H1 (cell line): ENCODE measurements at regions not wholly inside any gene's neighbourhood (a gene's known extent, or its start where the extent isn't known, plus 50 kb on each side); places are given as distances from the start of the nearest gene placed in this dataset.

ENCODE experiments used
- CTCF ChIA-PET: fragments of 300-600 bp; sonication (Branson Sonifier 250); formaldehyde crosslinking; loops from one replicate; lab custom pipeline; 2021; ENCODE audit not compliant: partially characterized antibody; lab: Charles Lee
- POLR2A ChIA-PET: fragments of 300-600 bp; sonication (Branson Sonifier 250); formaldehyde crosslinking; loops from one replicate; lab custom pipeline; 2021; ENCODE audit warnings: inconsistent platforms; ENCODE audit not compliant: partially characterized antibody; lab: Charles Lee
- DNase-seq, 2 experiments: peaks; one replicate each; pipeline versions ENCODE4 v3.0.0 to v3.0.0-alpha.2; 2010 to 2022; ENCODE audit warnings: low spot score in 2 of 2, low read depth in 1 of 2, mixed read lengths in 1 of 2
- FAIRE-seq: peaks from 2 replicates; lab custom pipeline; 2011; peaks lifted over from hg19 to GRCh38; lab: Jason Lieb, UNC
- H2AFZ ChIP-seq: 2 replicates; pipeline ENCODE4 v1.8.1; 2012; ENCODE audit warnings: low read length, inconsistent platforms
- H2AK5ac ChIP-seq: 2 replicates; pipeline ENCODE4 v1.6.1; 2013; ENCODE audit warnings: low read depth, low read length
- H2BK120ac ChIP-seq: replicated peaks from 2 replicates; pipeline ENCODE3; 2013; ENCODE audit warnings: low read depth, low read length, inconsistent platforms
- H2BK12ac ChIP-seq: 2 replicates; pipeline ENCODE4 v1.6.1; 2013; ENCODE audit warnings: low read depth, low read length
- H2BK15ac ChIP-seq: 2 replicates; pipeline ENCODE4 v1.6.1; 2013; ENCODE audit warnings: low read length
- H2BK20ac ChIP-seq: 2 replicates; pipeline ENCODE4 v1.6.1; 2013; ENCODE audit warnings: low read length
- H2BK5ac ChIP-seq: 2 replicates; pipeline ENCODE4 v1.6.1; 2013; ENCODE audit warnings: low read depth, low read length
- H3K14ac ChIP-seq: 2 replicates; pipeline ENCODE4 v1.6.1; 2013; ENCODE audit warnings: inconsistent platforms; ENCODE audit not compliant: insufficient read length
- H3K18ac ChIP-seq: 2 replicates; pipeline ENCODE4 v1.6.1; 2013; ENCODE audit warnings: low read length; ENCODE audit errors: extremely low read depth
- H3K23ac ChIP-seq: 2 replicates; pipeline ENCODE4 v1.6.1; 2013; ENCODE audit warnings: inconsistent platforms; ENCODE audit not compliant: insufficient read length
- H3K23me2 ChIP-seq: 2 replicates; pipeline ENCODE4 v1.6.1; 2013; ENCODE audit warnings: low read depth, low read length
- H3K27ac ChIP-seq: 2 replicates; pipeline ENCODE4 v1.6.1; 2011; ENCODE audit warnings: low read depth, low read length, inconsistent platforms
- H3K27me3 ChIP-seq, 4 experiments: replicated peaks in 1 of 4; 1 replicate in 1 of 4; 2 replicates in 3 of 4; pipeline versions ENCODE4 v1.6.1 to v1.8.1; 2011 to 2013; ENCODE audit warnings: low read length in 3 of 4, mild to moderate bottlenecking in 3 of 4, inconsistent platforms in 2 of 4, mixed read lengths in 2 of 4, moderate library complexity in 1 of 4; ENCODE audit not compliant: control insufficient read depth in 3 of 4, insufficient read depth in 3 of 4; ENCODE audit errors: extremely low read depth in 1 of 4
- H3K36me3 ChIP-seq, 4 experiments: 2 replicates each; pipeline versions ENCODE4 v1.6.1 to v1.8.1; 2011 to 2013; ENCODE audit warnings: mild to moderate bottlenecking in 4 of 4, low read length in 3 of 4, moderate library complexity in 2 of 4, control low read depth in 1 of 4, inconsistent platforms in 1 of 4; ENCODE audit not compliant: insufficient read depth in 4 of 4, control insufficient read depth in 2 of 4
- H3K4ac ChIP-seq: replicated peaks from 2 replicates; pipeline ENCODE3; 2013; ENCODE audit warnings: low read length, low read depth, mixed read lengths, inconsistent platforms; ENCODE audit not compliant: insufficient read length
- H3K4me1 ChIP-seq, 4 experiments: replicated peaks in 1 of 4; 1 replicate in 1 of 4; 2 replicates in 3 of 4; pipeline versions ENCODE4 v1.6.1 to v1.8.1; 2011 to 2013; ENCODE audit warnings: low read length in 3 of 4, inconsistent platforms in 2 of 4, mixed read lengths in 1 of 4; ENCODE audit not compliant: insufficient read depth in 4 of 4, control insufficient read depth in 3 of 4
- H3K4me2 ChIP-seq, 2 experiments: 2 replicates each; pipeline versions ENCODE4 v1.6.1 to v1.8.1; 2011 to 2013; ENCODE audit warnings: low read depth in 2 of 2, low read length in 2 of 2, control low read depth in 1 of 2, inconsistent platforms in 1 of 2, mild to moderate bottlenecking in 1 of 2; ENCODE audit not compliant: insufficient read depth in 1 of 2
- H3K4me3 ChIP-seq, 4 experiments: fragments of 200-600, 300-600 bp in 1 of 4; sonication (generic), shearing (Covaris generic), sonication (Bioruptor Twin) in 1 of 4; 2 replicates each; pipeline versions ENCODE4 v1.5.1 to v1.8.1; 2011 to 2016; ENCODE audit warnings: low read length in 4 of 4, low read depth in 3 of 4, control low read depth in 2 of 4, inconsistent platforms in 2 of 4, mild to moderate bottlenecking in 2 of 4, mixed read lengths in 1 of 4, moderate library complexity in 1 of 4; ENCODE audit not compliant: insufficient read depth in 2 of 4; ENCODE audit errors: extremely low read depth in 1 of 4
- H3K56ac ChIP-seq: replicated peaks from 2 replicates; pipeline ENCODE3; 2013; ENCODE audit warnings: low read depth, mild to moderate bottlenecking, mixed read lengths, low read length, inconsistent platforms; ENCODE audit not compliant: insufficient read length
- H3K79me1 ChIP-seq: 2 replicates; pipeline ENCODE4 v1.6.1; 2013; ENCODE audit warnings: low read depth, low read length, control low read depth
- H3K79me2 ChIP-seq, 2 experiments: 2 replicates each; pipeline versions ENCODE4 v1.6.1 to v1.8.1; 2012 to 2013; ENCODE audit warnings: low read length in 2 of 2, mild to moderate bottlenecking in 2 of 2, inconsistent platforms in 1 of 2; ENCODE audit not compliant: insufficient read depth in 2 of 2, control insufficient read depth in 1 of 2
- H3K9ac ChIP-seq, 4 experiments: replicated peaks in 1 of 4; 1 replicate in 1 of 4; 2 replicates in 3 of 4; pipeline versions ENCODE4 v1.6.1 to v1.8.1; 2011 to 2013; ENCODE audit warnings: low read depth in 3 of 4, low read length in 3 of 4, control low read depth in 2 of 4, mild to moderate bottlenecking in 2 of 4, moderate library complexity in 2 of 4, inconsistent platforms in 1 of 4; ENCODE audit errors: extremely low read depth in 1 of 4
- H3K9me3 ChIP-seq, 2 experiments: 2 replicates each; pipeline versions ENCODE4 v1.6.1 to v1.8.1; 2012 to 2013; ENCODE audit warnings: mild to moderate bottlenecking in 2 of 2, moderate library complexity in 2 of 2, control low read depth in 1 of 2, inconsistent platforms in 1 of 2, low read depth in 1 of 2, low read length in 1 of 2, mixed read lengths in 1 of 2; ENCODE audit not compliant: insufficient read depth in 2 of 2
- H4K20me1 ChIP-seq, 2 experiments: replicated peaks in 1 of 2; 2 replicates each; pipeline versions ENCODE3 to v1.8.1; 2011 to 2013; ENCODE audit warnings: inconsistent platforms in 2 of 2, low read length in 2 of 2, mild to moderate bottlenecking in 1 of 2; ENCODE audit not compliant: insufficient read depth in 2 of 2, control insufficient read depth in 1 of 2
- H4K5ac ChIP-seq: 2 replicates; pipeline ENCODE4 v1.6.1; 2013; ENCODE audit warnings: low read length, low read depth, mixed read lengths, inconsistent platforms; ENCODE audit not compliant: insufficient read length
- H4K8ac ChIP-seq: 2 replicates; pipeline ENCODE4 v1.8.0; 2013; ENCODE audit warnings: mild to moderate bottlenecking, moderate library complexity, low read length, inconsistent platforms; ENCODE audit not compliant: insufficient read depth; ENCODE audit errors: extremely low read depth
- H4K91ac ChIP-seq: replicated peaks from 2 replicates; pipeline ENCODE3; 2013; ENCODE audit warnings: low read length, mixed read lengths, inconsistent platforms; ENCODE audit not compliant: insufficient read length
- BRCA1 ChIP-seq: IDR thresholded peaks from 2 replicates; pipeline ENCODE4 v1.6.1; 2012; ENCODE audit warnings: low read depth, low read length, improper control_type of control experiment
- CBX8 ChIP-seq: fragments of 300-800, 300-1000 bp; sonication (generic); IDR thresholded peaks from 2 replicates; pipeline ENCODE4 v1.7.1; 2016; ENCODE audit warnings: low read depth, low read length, borderline replicate concordance
- WGBS, 2 experiments: shearing (Covaris generic) in 1 of 2; methylation state at CpG; one replicate each; pipeline versions ENCODE4 v1.1.6 to v1.1.7; 2013 to 2015; ENCODE audit warnings: low lambda C conversion rate in 2 of 2, mixed read lengths in 2 of 2, inconsistent platforms in 1 of 2, low coverage in 1 of 2, missing lambda C conversion rate in 1 of 2; ENCODE audit not compliant: insufficient replicate concordance in 2 of 2, insufficient coverage in 1 of 2, insufficient read length in 1 of 2; ENCODE audit errors: extremely low coverage in 1 of 2, missing lambda C conversion rate in 1 of 2; 5-methylcytosine and 5-hydroxymethylcytosine counted together
- TF ChIP-seq, protein P1 (sequence below): IDR thresholded peaks from 2 replicates; pipeline ENCODE4 v1.6.1; 2012; ENCODE audit warnings: inconsistent platforms

DNA sequence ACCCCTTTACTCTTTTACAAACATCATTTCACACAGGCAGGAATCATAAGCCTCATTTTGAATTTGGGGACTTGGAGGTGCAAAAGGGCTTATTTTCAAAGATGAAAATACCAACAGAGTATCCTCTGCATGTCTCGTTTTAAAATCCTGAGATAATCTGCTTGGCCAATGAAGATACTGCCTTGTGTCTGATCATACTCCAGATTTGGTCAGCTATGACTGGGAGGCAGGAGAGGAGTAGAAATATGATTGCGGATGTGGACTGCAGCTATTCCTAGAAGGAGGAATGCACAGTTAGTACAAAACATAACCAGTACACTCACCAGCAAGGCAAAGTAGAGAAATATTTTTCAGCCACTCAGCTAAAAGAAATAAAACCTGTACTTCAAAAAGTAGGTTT lies 342.3 kb downstream of the RPRM start:
- FAIRE-seq = no peak
- ChIA-PET POLR2A (no interaction called here), CTCF (interaction anchor here (0.7 kb wide), 1 partner anchor 439 kb away, joined by 3 read pairs; no protein-coding TSS in a partner anchor)
- no peak overlapping the region for H2BK120ac ChIP-seq
- H3K4ac ChIP-seq = no peak overlapping the region
- H3K36me3 ChIP-seq = no peaks in the 10 kb centered on the region
- H3K56ac ChIP-seq = no peak overlapping the region
- no peak overlapping the region for H2BK5ac ChIP-seq
- no peak overlapping the region for H4K5ac ChIP-seq
- H3K23me2 ChIP-seq = no peaks in the 10 kb centered on the region
- no peaks in the 10 kb centered on the region for H3K9me3 ChIP-seq
- no peak overlapping the region for H2BK15ac ChIP-seq
- no peak overlapping the region for H2BK20ac ChIP-seq
- H3K27me3 ChIP-seq = no peaks in the 10 kb centered on the region
- no peak overlapping the region for H3K14ac ChIP-seq
- no peak overlapping the region for H2BK12ac ChIP-seq
- H4K91ac ChIP-seq = no peak overlapping the region
- no peaks in the 10 kb centered on the region for H3K79me2 ChIP-seq
- no peak overlapping the region for H3K4me2 ChIP-seq
- TF ChIP-seq BRCA1 = no peak
- TF ChIP-seq, protein P1, sequence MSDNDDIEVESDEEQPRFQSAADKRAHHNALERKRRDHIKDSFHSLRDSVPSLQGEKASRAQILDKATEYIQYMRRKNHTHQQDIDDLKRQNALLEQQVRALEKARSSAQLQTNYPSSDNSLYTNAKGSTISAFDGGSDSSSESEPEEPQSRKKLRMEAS = no peak
- no peak for TF ChIP-seq CBX8
- no peak overlapping the region for H3K23ac ChIP-seq
- H3K4me3 ChIP-seq = no peak overlapping the region
- H3K18ac ChIP-seq = no peak overlapping the region
- H3K79me1 ChIP-seq = no peaks in the 10 kb centered on the region
- DNase-seq = no peak
- no peak overlapping the region for H4K8ac ChIP-seq
- H2AK5ac ChIP-seq = no peak overlapping the region
- H4K20me1 ChIP-seq = no peaks in the 10 kb centered on the region
- 0 out of 7 replicates have a peak, but pooled peaks cover 0 to 2% (median 0%) of the 10 kb centered on the region in 4 experiments for H3K4me1 ChIP-seq
- no peak overlapping the region for H3K9ac ChIP-seq
- H2AFZ ChIP-seq = 0 out of 2 replicates have a peak overlapping the region, but pooled peaks have one; percentile 4
- 95% methylated on average over 2 of the region's 2 CpGs; no CpG with 5 or more reads in 1 of the 2 experiments for WGBS, 2 experiments
- H3K27ac ChIP-seq = no peak overlapping the region
